PC-3 (cell line): ENCODE measurements at regions not wholly inside any gene's neighbourhood (a gene's known extent, or its start where the extent isn't known, plus 50 kb on each side); places are given as distances from the start of the nearest gene placed in this dataset.
"Not testable (repeated sequence)": the region's sequence is repeated elsewhere in the genome, so short reads cannot be mapped to it uniquely, and the experiment has no call there.

Experiments
- ATAC-seq: fragments of 200-7000 bp; cut with Tn5 transposase; 2 replicates; pipeline ENCODE4 v1.9.1; 2020; ENCODE audit warnings: mild to moderate bottlenecking, moderate library complexity
- BruUV-seq: library from RNA; stranded (reverse); fragments of 400-500 nt; replicated peaks from 2 replicates; lab custom pipeline; 2021; lab: Mats Ljungman, UMichigan
- CTCF ChIA-PET: fragments of 300-600 bp; sonication (Branson Sonifier 250); formaldehyde crosslinking; loops from one replicate; lab custom pipeline; 2022; ENCODE audit warnings: antibody characterized with exemption; lab: Charles Lee
- POLR2A ChIA-PET: fragments of 300-600 bp; sonication (Branson Sonifier 250); formaldehyde crosslinking; loops from one replicate; lab custom pipeline; 2022; ENCODE audit warnings: antibody characterized with exemption; ENCODE audit not compliant: unreplicated experiment; lab: Charles Lee
- DNase-seq: peaks from one replicate; pipeline ENCODE4 v3.0.0-alpha.2; 2015
- H2AFZ ChIP-seq: fragments of 300-600 bp; sonication (generic); 2 replicates; pipeline ENCODE4 v1.6.0; 2016; ENCODE audit warnings: antibody characterized with exemption, low read length
- H3F3A ChIP-seq: fragments of 300-600 bp; sonication (generic); one replicate; pipeline ENCODE4 v1.6.0; 2017; ENCODE audit warnings: antibody characterized with exemption, low read length, control low read depth, mild to moderate bottlenecking; ENCODE audit not compliant: unreplicated experiment
- H3K27ac ChIP-seq: fragments of 300-600 bp; sonication (generic); 2 replicates; pipeline ENCODE4 v1.5.1; 2016; ENCODE audit warnings: mild to moderate bottlenecking, low read length
- H3K27me3 ChIP-seq: fragments of 300-600 bp; sonication (generic); 2 replicates; pipeline ENCODE4 v1.6.1; 2016; ENCODE audit warnings: low read length, mixed read lengths
- H3K36me3 ChIP-seq: fragments of 300-600 bp; sonication (generic); 2 replicates; pipeline ENCODE4 v1.6.1; 2016; ENCODE audit warnings: low read depth, mixed run types, low read length, mixed read lengths
- H3K4me1 ChIP-seq: fragments of 300-600 bp; sonication (generic); 2 replicates; pipeline ENCODE4 v1.5.1; 2016; ENCODE audit warnings: low read length; ENCODE audit not compliant: insufficient read depth
- H3K4me2 ChIP-seq: fragments of 300-600 bp; sonication (generic); 2 replicates; pipeline ENCODE4 v1.6.0; 2016; ENCODE audit warnings: low read length
- H3K4me3 ChIP-seq: fragments of 300-600 bp; sonication (generic); 2 replicates; pipeline ENCODE4 v1.5.1; 2016; ENCODE audit warnings: mild to moderate bottlenecking, low read length, mixed read lengths
- H3K79me2 ChIP-seq: fragments of 300-600 bp; sonication (generic); 2 replicates; pipeline ENCODE4 v1.6.1; 2017; ENCODE audit warnings: low read length, mixed read lengths
- H3K9ac ChIP-seq: fragments of 300-600 bp; sonication (generic); 2 replicates; pipeline ENCODE4 v1.6.0; 2016; ENCODE audit warnings: mild to moderate bottlenecking, low read length
- H3K9me2 ChIP-seq: fragments of 300-600 bp; sonication (generic); replicated peaks from 2 replicates; pipeline ENCODE4 v1.6.1; 2016; ENCODE audit warnings: mixed run types, low read length, mixed read lengths
- H3K9me3 ChIP-seq: fragments of 300-600 bp; sonication (generic); 2 replicates; pipeline ENCODE4 v1.6.1; 2016; ENCODE audit warnings: low read length, mixed read lengths
- H4K20me1 ChIP-seq: fragments of 300-600 bp; sonication (generic); 2 replicates; pipeline ENCODE4 v1.6.1; 2016; ENCODE audit warnings: low read length, mixed read lengths
- intact Hi-C: fragments of 100-400 bp; cut with micrococcal nuclease; formaldehyde crosslinking; loops from 2 replicates; pipeline ENCODE4 v1.9.0; 2023

DNA sequence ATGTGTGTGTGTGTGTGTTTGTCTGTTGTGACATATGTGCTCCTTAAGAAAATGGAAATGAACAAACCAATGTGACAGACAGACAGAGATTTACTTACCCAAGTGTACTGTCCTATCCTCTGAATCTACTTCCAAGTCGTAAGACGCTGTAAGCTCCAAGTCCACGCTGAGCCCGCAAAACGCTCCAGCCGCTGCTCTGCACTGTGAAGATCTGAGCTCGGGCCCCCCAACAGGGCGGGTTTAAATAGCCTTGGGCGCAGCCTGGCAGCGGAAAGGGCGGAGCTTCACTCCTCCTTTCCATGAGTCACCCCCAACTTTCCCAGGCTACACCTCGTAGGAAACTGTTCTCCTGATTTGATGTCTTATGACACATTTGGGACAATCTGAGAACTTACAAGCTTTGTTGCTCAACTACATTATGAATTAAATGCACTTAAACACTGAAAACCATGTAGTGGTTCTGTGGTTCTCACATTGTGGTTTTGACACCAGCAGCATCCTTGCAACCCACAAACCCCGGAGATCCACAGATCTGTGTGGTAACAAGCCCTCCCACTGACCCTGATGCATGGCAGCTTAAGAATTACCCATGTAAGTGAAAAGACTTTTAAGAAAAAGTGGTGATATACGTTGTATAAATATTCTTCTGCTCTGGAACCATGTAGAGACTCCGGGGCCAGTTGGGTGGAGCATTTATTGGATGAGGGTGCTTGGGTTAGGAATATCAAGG, 735.6 kb upstream of the DEFB115 start:
- H3K27ac ChIP-seq, intact Hi-C loops, ATAC-seq, CTCF ChIA-PET, H3K9ac ChIP-seq, POLR2A ChIA-PET, H2AFZ ChIP-seq, DNase-seq, H3K9me3 ChIP-seq, H3K79me2 ChIP-seq, H4K20me1 ChIP-seq, H3K36me3 ChIP-seq, H3K4me1 ChIP-seq, H3K4me3 ChIP-seq, H3F3A ChIP-seq, H3K9me2 ChIP-seq, H3K4me2 ChIP-seq, BruUV-seq: not testable (repeated sequence)
- H3K27me3 ChIP-seq: peaks cover 19% of the 10 kb centered on the region

GRCh38 chr20:30524155-30524554, 733.3 kb upstream of the DEFB115 start:
- H3K9me3 ChIP-seq, H4K20me1 ChIP-seq, H3K4me2 ChIP-seq, H3F3A ChIP-seq, intact Hi-C loops, H3K79me2 ChIP-seq, H3K4me3 ChIP-seq, H3K9ac ChIP-seq, H3K27me3 ChIP-seq, H3K27ac ChIP-seq, ATAC-seq, POLR2A ChIA-PET, H3K9me2 ChIP-seq, BruUV-seq, H3K4me1 ChIP-seq, CTCF ChIA-PET, DNase-seq, H2AFZ ChIP-seq, H3K36me3 ChIP-seq: not testable (repeated sequence)

GRCh38 chr20:30524761-30525160, 732.7 kb upstream of the DEFB115 start:
- DNase-seq, H3K4me2 ChIP-seq, CTCF ChIA-PET, POLR2A ChIA-PET, H2AFZ ChIP-seq, H3K4me3 ChIP-seq, H3K27me3 ChIP-seq, BruUV-seq, H3K9me2 ChIP-seq, intact Hi-C loops, H3K36me3 ChIP-seq, H3K9ac ChIP-seq, H3K9me3 ChIP-seq, H3K27ac ChIP-seq, H3K79me2 ChIP-seq, H3K4me1 ChIP-seq, H3F3A ChIP-seq, H4K20me1 ChIP-seq, ATAC-seq: not testable (repeated sequence)

GRCh38 chr20:30533653-30534052, 723.8 kb upstream of the DEFB115 start:
- H3K36me3 ChIP-seq, BruUV-seq, H3K4me1 ChIP-seq, H3K9me3 ChIP-seq, H3K79me2 ChIP-seq, DNase-seq, intact Hi-C loops, H4K20me1 ChIP-seq, ATAC-seq, POLR2A ChIA-PET, H3K4me2 ChIP-seq, H3F3A ChIP-seq, H3K27ac ChIP-seq, H3K27me3 ChIP-seq, H3K4me3 ChIP-seq, H3K9ac ChIP-seq, H3K9me2 ChIP-seq, CTCF ChIA-PET, H2AFZ ChIP-seq: not testable (repeated sequence)

DNA sequence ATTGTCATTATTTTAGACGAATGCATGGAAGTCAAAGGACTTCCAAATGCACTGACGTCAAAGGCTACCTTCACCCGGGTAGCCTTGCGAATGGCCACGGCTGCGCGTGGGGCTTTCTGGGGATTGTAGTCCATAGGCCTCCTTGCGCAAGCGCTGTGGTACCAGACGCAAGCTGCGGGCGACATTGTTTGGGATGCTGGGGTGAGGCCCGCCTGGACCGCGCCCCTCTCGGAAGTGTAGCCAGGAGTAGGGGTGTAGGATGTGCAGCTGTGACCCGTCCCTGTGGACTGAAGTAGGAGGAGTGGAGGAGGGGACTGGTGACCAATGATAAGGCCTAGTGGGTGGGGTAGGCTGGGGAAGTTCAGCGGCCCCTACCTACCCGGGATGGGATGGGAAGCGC, 720.0 kb upstream of the DEFB115 start:
- H3K36me3 ChIP-seq, H3F3A ChIP-seq, H3K27ac ChIP-seq, H3K4me1 ChIP-seq, BruUV-seq, H4K20me1 ChIP-seq, H3K4me2 ChIP-seq, H3K9ac ChIP-seq, H3K9me3 ChIP-seq, H2AFZ ChIP-seq, H3K4me3 ChIP-seq, H3K79me2 ChIP-seq, H3K27me3 ChIP-seq, H3K9me2 ChIP-seq, ATAC-seq, intact Hi-C loops, DNase-seq, CTCF ChIA-PET, POLR2A ChIA-PET: not testable (repeated sequence)

- ATAC-seq, H3K9me3 ChIP-seq, H4K20me1 ChIP-seq, H3K79me2 ChIP-seq, CTCF ChIA-PET, H2AFZ ChIP-seq, H3K4me3 ChIP-seq, H3K36me3 ChIP-seq, H3K9me2 ChIP-seq, H3K4me1 ChIP-seq, DNase-seq, H3F3A ChIP-seq, H3K27ac ChIP-seq, intact Hi-C loops, H3K27me3 ChIP-seq, BruUV-seq, H3K9ac ChIP-seq, H3K4me2 ChIP-seq, POLR2A ChIA-PET: not testable (repeated sequence)
These were observed 717.0 kb upstream of the DEFB115 start for GRCh38 chr20:30540330-30541069.
